OCI-LY7 (cell line): ENCODE measurements at regions not wholly inside any gene's neighbourhood (a gene's known extent, or its start where the extent isn't known, plus 50 kb on each side); places are given as distances from the start of the nearest gene placed in this dataset.

Experiments used
- BruUV-seq: library from RNA; stranded (reverse); fragments of 400-500 nt; replicated peaks from 2 replicates; lab custom pipeline; 2021; lab: Mats Ljungman, UMichigan
- CTCF ChIA-PET: fragments of 300-600 bp; sonication (Branson Sonifier 250); formaldehyde crosslinking; loops from one replicate; lab custom pipeline; 2022; ENCODE audit warnings: antibody characterized with exemption; ENCODE audit not compliant: unreplicated experiment; lab: Charles Lee
- POLR2A ChIA-PET: fragments of 300-600 bp; sonication (Branson Sonifier 250); formaldehyde crosslinking; loops from one replicate; lab custom pipeline; 2022; ENCODE audit warnings: antibody characterized with exemption; lab: Charles Lee
- DNase-seq: peaks from one replicate; pipeline ENCODE4 v3.0.0-alpha.2; 2015; ENCODE audit warnings: low spot score
- H2AFZ ChIP-seq: fragments of 200-600 bp; sonication (generic), shearing (Covaris generic); 2 replicates; pipeline ENCODE4 v1.6.1; 2014; ENCODE audit warnings: mild to moderate bottlenecking, antibody characterized with exemption, low read length, moderate library complexity
- H3K27ac ChIP-seq: fragments of 200-600 bp; sonication (generic); 2 replicates; pipeline ENCODE4 v1.5.1; 2014; ENCODE audit warnings: mixed run types, low read depth, mild to moderate bottlenecking, moderate library complexity, low read length, inconsistent platforms; ENCODE audit not compliant: poor library complexity, severe bottlenecking
- H3K36me3 ChIP-seq: fragments of 200-600 bp; sonication (generic); 2 replicates; pipeline ENCODE4 v1.6.1; 2014; ENCODE audit warnings: mild to moderate bottlenecking, antibody characterized with exemption, low read length, moderate library complexity, mixed read lengths; ENCODE audit not compliant: insufficient read depth
- H3K4me1 ChIP-seq: fragments of 200-600 bp; sonication (generic); 2 replicates; pipeline ENCODE4 v1.5.1; 2014; ENCODE audit warnings: mild to moderate bottlenecking, low read length; ENCODE audit not compliant: insufficient read depth, poor library complexity, severe bottlenecking
- H3K4me2 ChIP-seq: fragments of 200-600 bp; sonication (generic); 2 replicates; pipeline ENCODE4 v1.6.1; 2014; ENCODE audit warnings: mild to moderate bottlenecking, low read length
- H3K4me3 ChIP-seq: fragments of 200-600 bp; sonication (generic); 2 replicates; pipeline ENCODE4 v1.5.1; 2014; ENCODE audit warnings: mild to moderate bottlenecking, low read depth, low read length; ENCODE audit not compliant: poor library complexity, severe bottlenecking
- H3K79me2 ChIP-seq: fragments of 200-600 bp; sonication (generic); 2 replicates; pipeline ENCODE4 v1.6.1; 2016; ENCODE audit warnings: low read depth, mild to moderate bottlenecking, low read length, moderate library complexity, mixed read lengths; ENCODE audit not compliant: insufficient read depth
- H3K9me2 ChIP-seq: fragments of 200-600 bp; sonication (generic); 2 replicates; pipeline ENCODE4 v1.6.1; 2016; ENCODE audit warnings: mild to moderate bottlenecking, low read length, mixed read lengths; ENCODE audit not compliant: insufficient read depth
- H3K9me3 ChIP-seq: fragments of 200-600 bp; sonication (generic); 2 replicates; pipeline ENCODE4 v1.6.1; 2014; ENCODE audit warnings: mild to moderate bottlenecking, mixed run types, low read length, mixed read lengths
- H4K20me1 ChIP-seq: fragments of 200-600 bp; sonication (generic); 2 replicates; pipeline ENCODE4 v1.6.1; 2014; ENCODE audit warnings: mild to moderate bottlenecking, antibody characterized with exemption, low read length, moderate library complexity, mixed read lengths; ENCODE audit not compliant: insufficient read depth
- EZH2phosphoT487 ChIP-seq: fragments of 200-600 bp; sonication (generic); IDR thresholded peaks from 2 replicates; pipeline ENCODE4 v1.6.1; 2018; ENCODE audit warnings: low read depth, borderline replicate concordance, mild to moderate bottlenecking, mixed run types, antibody characterized with exemption, low read length, moderate library complexity, mixed read lengths
- intact Hi-C: fragments of 100-400 bp; cut with micrococcal nuclease; formaldehyde crosslinking; loops from one replicate; pipeline ENCODE4 v1.10.0; 2022; ENCODE audit not compliant: unreplicated experiment
- TF ChIP-seq, protein P1 (sequence below): fragments of 200-600 bp; sonication (generic); conservative IDR thresholded peaks from 2 replicates; pipeline ENCODE4 v1.5.1; 2014; ENCODE audit warnings: mild to moderate bottlenecking, antibody characterized with exemption, low read length, moderate library complexity, mixed read lengths

DNA sequence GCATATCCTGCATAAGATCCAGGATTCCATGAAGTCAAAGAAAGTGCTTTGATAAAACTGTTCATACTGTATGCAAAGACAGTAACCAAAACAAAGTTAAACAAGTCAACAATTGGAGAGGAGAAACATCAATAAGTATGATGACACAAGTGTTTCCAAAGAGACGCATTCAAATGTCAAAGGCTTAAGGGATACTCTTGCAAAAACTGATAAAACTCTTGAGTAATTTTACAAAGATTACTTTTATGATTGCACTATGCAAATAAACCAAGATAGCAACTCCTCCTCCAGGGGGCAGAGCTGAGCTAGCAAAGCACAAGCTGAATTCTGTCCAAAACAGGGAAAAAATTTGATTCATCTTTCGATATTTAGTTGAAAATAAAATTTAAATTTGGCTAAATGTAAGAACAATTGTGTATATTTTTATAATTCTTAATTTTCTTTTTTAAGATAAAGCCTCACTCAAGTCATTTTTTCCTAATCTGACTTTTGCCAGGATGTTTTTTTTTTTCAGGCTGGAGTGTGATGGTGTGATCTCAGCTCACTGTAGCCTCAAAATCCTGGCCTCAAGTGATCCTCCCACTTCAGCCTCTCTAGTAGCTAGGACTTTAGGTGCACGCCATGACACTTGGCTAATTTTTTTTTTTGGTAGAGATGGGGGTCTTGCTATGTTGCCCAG lies 84.0 kb downstream of the MZT1 start:
- ChIA-PET POLR2A (no interaction called here), CTCF (no interaction called here)
- TF ChIP-seq, protein P1, sequence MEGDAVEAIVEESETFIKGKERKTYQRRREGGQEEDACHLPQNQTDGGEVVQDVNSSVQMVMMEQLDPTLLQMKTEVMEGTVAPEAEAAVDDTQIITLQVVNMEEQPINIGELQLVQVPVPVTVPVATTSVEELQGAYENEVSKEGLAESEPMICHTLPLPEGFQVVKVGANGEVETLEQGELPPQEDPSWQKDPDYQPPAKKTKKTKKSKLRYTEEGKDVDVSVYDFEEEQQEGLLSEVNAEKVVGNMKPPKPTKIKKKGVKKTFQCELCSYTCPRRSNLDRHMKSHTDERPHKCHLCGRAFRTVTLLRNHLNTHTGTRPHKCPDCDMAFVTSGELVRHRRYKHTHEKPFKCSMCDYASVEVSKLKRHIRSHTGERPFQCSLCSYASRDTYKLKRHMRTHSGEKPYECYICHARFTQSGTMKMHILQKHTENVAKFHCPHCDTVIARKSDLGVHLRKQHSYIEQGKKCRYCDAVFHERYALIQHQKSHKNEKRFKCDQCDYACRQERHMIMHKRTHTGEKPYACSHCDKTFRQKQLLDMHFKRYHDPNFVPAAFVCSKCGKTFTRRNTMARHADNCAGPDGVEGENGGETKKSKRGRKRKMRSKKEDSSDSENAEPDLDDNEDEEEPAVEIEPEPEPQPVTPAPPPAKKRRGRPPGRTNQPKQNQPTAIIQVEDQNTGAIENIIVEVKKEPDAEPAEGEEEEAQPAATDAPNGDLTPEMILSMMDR = peak; percentile 90
- no peak for TF ChIP-seq EZH2phosphoT487
- Histone ChIP-seq H3K4me1 (no peaks in the 10 kb centered on the region), H3K27ac (no peak overlapping the region), H3K4me2 (no peak overlapping the region), H3K4me3 (no peak overlapping the region), H2AFZ (no peak overlapping the region), H3K9me2 (no peaks in the 10 kb centered on the region), H4K20me1 (no peaks in the 10 kb centered on the region), H3K9me3 (no peaks in the 10 kb centered on the region), H3K36me3 (no peaks in the 10 kb centered on the region), H3K79me2 (no peaks in the 10 kb centered on the region)
- intact Hi-C loops = no loop called here
- DNase-seq = peak; percentile 54
- BruUV-seq = no TSS peak

DNA sequence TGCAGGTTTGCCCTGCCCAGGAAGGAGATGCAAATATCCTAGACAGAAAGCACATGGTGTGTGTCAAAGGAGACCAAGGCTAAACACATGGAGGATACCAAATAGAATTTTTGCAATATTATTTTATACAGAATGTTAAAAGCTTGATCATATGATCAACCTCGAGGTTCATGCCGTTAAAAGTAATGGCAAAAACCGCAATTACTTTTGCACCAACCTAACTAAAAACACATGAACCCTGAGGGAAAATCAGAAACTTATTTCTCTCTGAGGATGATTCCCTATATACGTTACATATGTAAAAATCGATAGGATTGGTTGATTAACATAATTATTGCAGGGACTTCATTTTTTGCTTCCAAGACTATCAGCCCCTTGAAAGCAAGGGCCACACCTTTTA lies 88.1 kb downstream of the MZT1 start:
- H3K36me3 ChIP-seq = no peaks in the 10 kb centered on the region
- POLR2A ChIA-PET = no interaction called here
- intact Hi-C loops = no loop called here

More for the DNA sequence above, 88.1 kb downstream of the MZT1 start:
- DNase-seq = no peak
- Histone ChIP-seq H3K27ac (no peak overlapping the region), H3K4me1 (no peaks in the 10 kb centered on the region), H3K79me2 (no peaks in the 10 kb centered on the region), H4K20me1 (no peaks in the 10 kb centered on the region), H3K9me3 (no peaks in the 10 kb centered on the region), H2AFZ (no peak overlapping the region), H3K9me2 (no peaks in the 10 kb centered on the region), H3K4me2 (no peak overlapping the region), H3K4me3 (no peak overlapping the region)
- TF ChIP-seq, protein P1 = no peak
- no peak for TF ChIP-seq EZH2phosphoT487
- CTCF ChIA-PET = no interaction called here
- BruUV-seq = no TSS peak
